Pancreas (tissue), 10 donors: ENCODE measurements at regions not wholly inside any gene's neighbourhood (a gene's known extent, or its start where the extent isn't known, plus 50 kb on each side); places are given as distances from the start of the nearest gene placed in this dataset.

Source experiments
- ATAC-seq, 4 donors: fragments of 200-7000 bp; cut with Tn5 transposase; one replicate each; pipeline versions ENCODE4 v1.8.0 to v1.9.1; 2020; ENCODE audit warnings: mild to moderate bottlenecking in 4 of 4, moderate library complexity in 4 of 4
- DNase-seq, 6 donors: peaks; one replicate each; pipeline ENCODE4 v3.0.0-alpha.2; 2020
- FAIRE-seq: peaks from 2 replicates; lab custom pipeline; 2012; peaks lifted over from hg19 to GRCh38; lab: Jason Lieb, UNC
- H3K27ac ChIP-seq, 4 donors: fragments of 200-600 bp; sonication (generic); 1 replicate in 3 of 4; 2 replicates in 1 of 4; pipeline versions ENCODE4 v1.5.0 to v1.8.0; 2020
- H3K27me3 ChIP-seq, 4 donors: fragments of 200-600 bp; one replicate each; pipeline ENCODE4 v1.8.0; 2021
- H3K36me3 ChIP-seq, 3 donors: fragments of 200-600 bp; sonication (generic) in 1 of 3; one replicate each; pipeline versions ENCODE4 v1.5.0 to v1.8.0; 2020 to 2021
- H3K4me1 ChIP-seq, 3 donors: fragments of 200-600 bp; one replicate each; pipeline ENCODE4 v1.8.0; 2021
- H3K4me3 ChIP-seq, 4 donors: fragments of 200-600 bp; sonication (generic) in 2 of 4; one replicate each; pipeline versions ENCODE4 v1.5.0 to v1.8.0; 2020 to 2021
- H3K9me3 ChIP-seq, 4 donors: fragments of 200-600 bp; one replicate each; pipeline ENCODE4 v1.8.0; 2021
- CTCF ChIP-seq, 4 donors: fragments of 200-600 bp; sonication (generic) in 3 of 4; IDR thresholded peaks; one replicate each; pipeline versions ENCODE4 v1.5.0 to v1.8.0; 2021; ENCODE audit warnings: antibody characterized with exemption in 4 of 4
- WGBS, 2 donors: extraction: QIAGEN DNeasy Blood & Tissue Kit; methylation state at CpG; one replicate each; pipeline ENCODE4 v1.1.7; 2013; 5-methylcytosine and 5-hydroxymethylcytosine counted together
- intact Hi-C, 3 donors: fragments of 100-400 bp; cut with DNase I; formaldehyde crosslinking; loops; one replicate each; pipeline versions ENCODE4 v1.11.1 to v1.14.2; 2022
- donor health status: healthy with polysubstance abuse.
- donor health status: DM: no; HTN: no; CAD: no; lungs with moderate emphysema.
- donor health status: DM: no; HTN: no; CAD: no.
- donor health status: control.
- donor health status: control.
- donor health status: Bipolar disorder and iron deficiency.
- donor health status: DM: yes; HTN: yes; CAD: no.
- donor health status: DM: no; HTN: no; CAD: no.
- donor health status: DM: no; HTN: no; CAD: no.
- donor health status: DM: yes; HTN: yes; CAD: no.

- H3K4me1 ChIP-seq: no peaks in the 10 kb centered on the region
- TF ChIP-seq CTCF (IDR thresholded peaks at IDR 0.05): no peak
- no peak for ATAC-seq
- FAIRE-seq: no peak
- WGBS, 2 donors: 12 to 21% methylated on average over 2 of the region's 2 CpGs
- no peak overlapping the region for H3K27ac ChIP-seq
- no peaks in the 10 kb centered on the region for H3K36me3 ChIP-seq
- H3K9me3 ChIP-seq: no peaks in the 10 kb centered on the region
- intact Hi-C loops: no loop called here
- no peak overlapping the region for H3K4me3 ChIP-seq
- no peaks in the 10 kb centered on the region for H3K27me3 ChIP-seq
- no peak for DNase-seq
Observed at GRCh38 chr1:189538271-189538670, 939.4 kb downstream of the BRINP3 start.

GRCh38 chr1:189550498-189550897 lies 927.2 kb downstream of the BRINP3 start:
- Histone ChIP-seq H3K4me3 (no peak overlapping the region), H3K4me1 (no peaks in the 10 kb centered on the region), H3K9me3 (peaks cover 0 to 2% (median 0%) of the 10 kb centered on the region in 4 donors), H3K36me3 (no peaks in the 10 kb centered on the region), H3K27me3 (no peaks in the 10 kb centered on the region), H3K27ac (no peak overlapping the region)
- no peak for DNase-seq
- no peak for TF ChIP-seq CTCF (IDR thresholded peaks at IDR 0.05)
- no peak for ATAC-seq
- no peak for FAIRE-seq
- intact Hi-C loops: no loop called here

- intact Hi-C loops: no loop called here
- Histone ChIP-seq H3K27me3 (no peaks in the 10 kb centered on the region), H3K4me1 (peaks cover 0 to 11% (median 10%) of the 10 kb centered on the region in 3 donors), H3K36me3 (no peaks in the 10 kb centered on the region), H3K4me3 (no peak overlapping the region), H3K27ac (no peak overlapping the region), H3K9me3 (no peaks in the 10 kb centered on the region)
- FAIRE-seq (no peak), ATAC-seq (no peak), DNase-seq (no peak)
- TF ChIP-seq CTCF (IDR thresholded peaks at IDR 0.05): no peak
- WGBS, 2 donors: 89 to 92% methylated on average over 4 of the region's 4 CpGs
Observed at GRCh38 chr1:189563784-189564183, 913.9 kb downstream of the BRINP3 start.

- TF ChIP-seq CTCF (IDR thresholded peaks at IDR 0.05): no peak
- ATAC-seq (peak; percentile 72 to 86 (median 76)), FAIRE-seq (no peak), DNase-seq (no peak)
- Histone ChIP-seq H3K4me1 (peaks cover 0 to 11% (median 10%) of the 10 kb centered on the region in 3 donors), H3K36me3 (no peaks in the 10 kb centered on the region), H3K9me3 (no peaks in the 10 kb centered on the region), H3K27ac (no peak overlapping the region), H3K27me3 (no peaks in the 10 kb centered on the region), H3K4me3 (no peak overlapping the region)
- WGBS, 2 donors: 11 to 15% methylated on average over 1 of the region's 1 CpG
- intact Hi-C loops: no loop called here
Observed at GRCh38 chr1:189567890-189568289, 909.8 kb downstream of the BRINP3 start.

GRCh38 chr1:189596197-189596596 lies 881.5 kb downstream of the BRINP3 start:
- WGBS, 2 donors: 46 to 64% methylated on average over 1 of the region's 1 CpG
- no peaks in the 10 kb centered on the region for H3K27me3 ChIP-seq
- H3K9me3 ChIP-seq: no peaks in the 10 kb centered on the region
- H3K4me1 ChIP-seq: no peaks in the 10 kb centered on the region
- DNase-seq: no peak
- no peak overlapping the region for H3K4me3 ChIP-seq
- no peak overlapping the region for H3K27ac ChIP-seq
- no peak for TF ChIP-seq CTCF (IDR thresholded peaks at IDR 0.05)
- H3K36me3 ChIP-seq: no peaks in the 10 kb centered on the region
- FAIRE-seq: no peak
- intact Hi-C loops: no loop called here
- ATAC-seq: no peak
